ENCODE measurements at regions not wholly inside any gene's neighbourhood (a gene's known extent, or its start where the extent isn't known, plus 50 kb on each side); places are given as distances from the start of the nearest gene placed in this dataset.
A peak's percentile ranks its signal among the peaks of the same experiment; 100 is the strongest.

GRCh38 chr14:42624980-42625761 is 1018.5 kb downstream of the LRFN5 start:
- H3K4me3 ChIP-seq (ENCODE audit: insufficient read depth, low read depth, low read length): no peak overlapping the region
- no peaks in the 10 kb centered on the region for H3K79me1 ChIP-seq (ENCODE audit: low read depth in 1 of 2, low read length in 2 of 2)
- no peak overlapping the region for H3K4me2 ChIP-seq (ENCODE audit: low read depth, low read length)
- H3K9me3 ChIP-seq (ENCODE audit: control insufficient read depth, insufficient read depth, low read length): no peaks in the 10 kb centered on the region
- no peak overlapping the region for H2BK120ac ChIP-seq (ENCODE audit: low read depth, low read length)
- no peak overlapping the region for H3K27ac ChIP-seq (ENCODE audit: insufficient read depth, low read length)
- no peak overlapping the region for H4K5ac ChIP-seq (ENCODE audit: low read depth, low read length)
- no CpG with 5 or more reads among the region's 1 CpG for WGBS, 2 experiments (ENCODE audit: extremely low coverage in 2 of 2, insufficient read length in 1 of 2)
- no peak overlapping the region for H3K23ac ChIP-seq (ENCODE audit: low read depth, low read length)
- no peaks in the 10 kb centered on the region for H4K20me1 ChIP-seq (ENCODE audit: insufficient read depth, low read length)
- in situ Hi-C loops (cut with MboI; ENCODE audit: low sequenced_read_pairs) (no loop called here), dilution Hi-C loops (cut with HindIII; ENCODE audit: low sequenced_read_pairs, unreplicated experiment) (no loop called here), intact Hi-C loops (cut with micrococcal nuclease) (no loop called here)
- no peak overlapping the region for H2BK20ac ChIP-seq (ENCODE audit: low read depth, low read length)
- ATAC-seq (ENCODE audit: low read depth) (no peak), DNase-seq (no peak)
- no peak overlapping the region for H3K56ac ChIP-seq (ENCODE audit: extremely low read depth, insufficient read depth, low read length)
- no peak overlapping the region for H2AK5ac ChIP-seq (ENCODE audit: low read depth, low read length)
- no peak overlapping the region for H3K9ac ChIP-seq (ENCODE audit: low read depth, low read length)
- no peaks in the 10 kb centered on the region for H3K27me3 ChIP-seq (ENCODE audit: control insufficient read depth, insufficient read depth, low read length)
- no peaks in the 10 kb centered on the region for H3K9me1 ChIP-seq (ENCODE audit: insufficient read depth, low read length)
- H2BK5ac ChIP-seq (ENCODE audit: low read depth, low read length, poor library complexity, severe bottlenecking): no peak overlapping the region
- H3K4ac ChIP-seq (ENCODE audit: low read depth, low read length): no peak overlapping the region
- no peaks in the 10 kb centered on the region for H3K36me3 ChIP-seq (ENCODE audit: control insufficient read depth, insufficient read depth, low read length)
- ChIA-PET CTCF (interaction anchor here (0.6 to 0.7 kb wide), 2 partner anchors 78 to 1084 kb away, joined by 3 to 8 read pairs; no protein-coding TSS in a partner anchor), POLR2A (ENCODE audit: unreplicated experiment) (no interaction called here)
- no peak overlapping the region for H3K14ac ChIP-seq (replicated peaks; ENCODE audit: low read depth, low read length)
- H2AK9ac ChIP-seq (replicated peaks; ENCODE audit: low read depth, low read length, poor library complexity): no peak overlapping the region
- H2BK15ac ChIP-seq (ENCODE audit: low read depth, low read length): no peak overlapping the region
- no peak overlapping the region for H2AFZ ChIP-seq (replicated peaks; ENCODE audit: low read length, poor library complexity)
- no peak overlapping the region for H4K91ac ChIP-seq (ENCODE audit: insufficient read depth, low read depth, low read length)
- H3K4me1 ChIP-seq (ENCODE audit: control insufficient read depth, insufficient read depth, low read length): no peaks in the 10 kb centered on the region
- no TSS peak for BruUV-seq (replicated peaks)
- no peak overlapping the region for H3K18ac ChIP-seq (ENCODE audit: low read depth, low read length)
- TF ChIP-seq SMC3 (IDR thresholded peaks at IDR 0.05; ENCODE audit: low read depth, low read length): no peak
- no peak for TF ChIP-seq USF2 (IDR thresholded peaks at IDR 0.05; ENCODE audit: low read depth, low read length)
- TF ChIP-seq MAFK (IDR thresholded peaks at IDR 0.05; ENCODE audit: low read depth, low read length): peak; percentile 83
- no peak for TF ChIP-seq CHD1 (IDR thresholded peaks at IDR 0.05; ENCODE audit: low read depth, low read length)
- no peak overlapping the region for H4K8ac ChIP-seq (ENCODE audit: low read depth in 2 of 2, low read length in 2 of 2)
